Mucosa of descending colon (tissue), 3 donors: ENCODE measurements at regions not wholly inside any gene's neighbourhood (a gene's known extent, or its start where the extent isn't known, plus 50 kb on each side); places are given as distances from the start of the nearest gene placed in this dataset.

Experiments
- ATAC-seq: fragments of 200-7000 bp; cut with Tn5 transposase; one replicate; pipeline ENCODE4 v1.9.1; 2020; ENCODE audit warnings: mild to moderate bottlenecking, moderate library complexity
- DNase-seq, 3 donors: peaks; one replicate each; pipeline ENCODE4 v3.0.0-alpha.2; 2020
- H3K36me3 ChIP-seq: fragments of 200-600 bp; one replicate; pipeline ENCODE4 v1.8.0; 2021; ENCODE audit warnings: low read depth, mild to moderate bottlenecking
- H3K4me1 ChIP-seq: fragments of 200-600 bp; one replicate; pipeline ENCODE4 v1.8.0; 2021; ENCODE audit warnings: low read depth, mild to moderate bottlenecking
- H3K4me3 ChIP-seq: fragments of 200-600 bp; one replicate; pipeline ENCODE4 v1.8.0; 2021; ENCODE audit warnings: mild to moderate bottlenecking
- H3K9me3 ChIP-seq: fragments of 200-600 bp; one replicate; pipeline ENCODE4 v1.8.0; 2021; ENCODE audit warnings: mild to moderate bottlenecking
- CTCF ChIP-seq: fragments of 200-600 bp; IDR thresholded peaks from one replicate; pipeline ENCODE4 v1.8.0; 2022; ENCODE audit warnings: antibody characterized with exemption, mild to moderate bottlenecking
- intact Hi-C, 2 donors: fragments of 100-400 bp; cut with DNase I in 1 of 2; cut with micrococcal nuclease in 1 of 2; formaldehyde crosslinking; loops; one replicate each; pipeline versions ENCODE4 v1.11.0 to v1.11.1; 2022; cut with DNase I, micrococcal nuclease
- donor health status: DM: no; HTN: no; CAD: no; lungs with moderate emphysema.
- donor health status: DM: no; HTN: no; CAD: no.
- donor health status: DM: no; HTN: yes; CAD: no.

GRCh38 chr16:80040814-80041213, 440.3 kb upstream of the MAF start:
- no peak for TF ChIP-seq CTCF
- Histone ChIP-seq H3K36me3 (no peaks in the 10 kb centered on the region), H3K4me3 (no peak overlapping the region), H3K4me1 (no peaks in the 10 kb centered on the region), H3K9me3 (no peaks in the 10 kb centered on the region)
- intact Hi-C loops, result no loop called here
- DNase-seq (no peak), ATAC-seq (no peak)

GRCh38 chr16:80040413-80040812, 439.9 kb upstream of the MAF start:
- ATAC-seq (no peak), DNase-seq (no peak)
- no peaks in the 10 kb centered on the region for H3K36me3 ChIP-seq
- TF ChIP-seq CTCF, result no peak
- H3K4me3 ChIP-seq, result no peak overlapping the region
- no peaks in the 10 kb centered on the region for H3K9me3 ChIP-seq
- H3K4me1 ChIP-seq, result no peaks in the 10 kb centered on the region
- intact Hi-C loops, result no loop called here

GRCh38 chr16:80039777-80040176, 439.2 kb upstream of the MAF start:
- no peaks in the 10 kb centered on the region for H3K9me3 ChIP-seq
- no peaks in the 10 kb centered on the region for H3K4me1 ChIP-seq
- intact Hi-C loops, result no loop called here
- H3K36me3 ChIP-seq, result no peaks in the 10 kb centered on the region
- no peak for TF ChIP-seq CTCF
- DNase-seq (no peak), ATAC-seq (no peak)
- H3K4me3 ChIP-seq, result no peak overlapping the region

- intact Hi-C loops, result no loop called here
- Histone ChIP-seq H3K9me3 (no peaks in the 10 kb centered on the region), H3K36me3 (no peaks in the 10 kb centered on the region), H3K4me3 (no peak overlapping the region), H3K4me1 (no peaks in the 10 kb centered on the region)
- DNase-seq (no peak), ATAC-seq (no peak)
- no peak for TF ChIP-seq CTCF
Observed at GRCh38 chr16:80038566-80038965, 438.0 kb upstream of the MAF start.

GRCh38 chr16:80034948-80035663, 434.6 kb upstream of the MAF start:
- H3K9me3 ChIP-seq, result no peaks in the 10 kb centered on the region
- DNase-seq (no peak), ATAC-seq (no peak)
- intact Hi-C loops, result no loop called here
- H3K4me1 ChIP-seq, result no peaks in the 10 kb centered on the region
- no peaks in the 10 kb centered on the region for H3K36me3 ChIP-seq
- no peak for TF ChIP-seq CTCF
- no peak overlapping the region for H3K4me3 ChIP-seq

GRCh38 chr16:80034469-80034826, 433.9 kb upstream of the MAF start:
- no peaks in the 10 kb centered on the region for H3K36me3 ChIP-seq
- H3K4me3 ChIP-seq, result no peak overlapping the region
- H3K9me3 ChIP-seq, result no peaks in the 10 kb centered on the region
- intact Hi-C loops, result no loop called here
- no peaks in the 10 kb centered on the region for H3K4me1 ChIP-seq
- no peak for DNase-seq
- no peak for ATAC-seq
- TF ChIP-seq CTCF, result no peak
